HG02981 (cell line): ENCODE measurements at regions not wholly inside any gene's neighbourhood (a gene's known extent, or its start where the extent isn't known, plus 50 kb on each side); places are given as distances from the start of the nearest gene placed in this dataset.

Source experiments
- ATAC-seq: cut with Tn5 transposase; IDR thresholded peaks from one replicate; pipeline ENCODE4 v1.9.1; 2021; ENCODE audit warnings: mild to moderate bottlenecking, moderate library complexity; ENCODE audit not compliant: unreplicated experiment

DNA sequence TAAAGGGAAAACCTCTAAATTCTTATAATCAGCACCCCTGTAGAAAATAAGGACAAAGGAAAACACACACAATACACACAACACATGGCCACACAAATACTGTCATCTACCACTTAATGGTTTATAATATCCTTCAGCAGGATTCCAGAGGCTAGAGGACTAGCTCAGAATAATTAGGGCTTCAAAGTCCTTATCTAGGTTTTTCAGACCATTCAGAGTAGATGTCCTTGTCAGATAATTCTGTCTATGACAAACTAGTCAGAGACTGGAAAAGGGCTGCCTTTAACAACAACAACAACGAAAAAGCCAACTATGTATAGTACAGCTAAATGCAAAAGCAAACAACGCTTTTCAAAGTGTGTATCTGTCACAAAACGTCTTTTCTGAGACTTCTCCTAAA lies 456.5 kb upstream of the CNTN5 start:
- ATAC-seq, result no peak

DNA sequence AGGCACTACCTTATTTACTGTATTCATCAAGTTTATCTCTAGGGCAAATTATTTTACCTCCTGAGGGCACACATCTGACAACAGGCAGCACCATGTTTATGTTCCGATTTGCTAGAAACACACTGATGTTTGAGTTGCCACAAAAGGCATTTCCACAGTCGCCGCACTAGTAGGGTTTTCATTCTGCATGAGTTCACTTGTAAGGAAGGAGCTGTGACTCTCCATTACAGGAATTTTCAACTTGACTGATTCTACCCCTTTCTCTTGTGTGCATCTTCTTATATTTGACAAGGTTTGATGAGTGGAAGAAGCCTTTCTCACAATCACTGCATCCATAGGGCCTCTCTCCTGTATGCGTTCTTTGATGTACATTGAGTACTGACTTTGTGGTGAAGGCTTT lies 455.9 kb upstream of the CNTN5 start:
- no peak for ATAC-seq

DNA sequence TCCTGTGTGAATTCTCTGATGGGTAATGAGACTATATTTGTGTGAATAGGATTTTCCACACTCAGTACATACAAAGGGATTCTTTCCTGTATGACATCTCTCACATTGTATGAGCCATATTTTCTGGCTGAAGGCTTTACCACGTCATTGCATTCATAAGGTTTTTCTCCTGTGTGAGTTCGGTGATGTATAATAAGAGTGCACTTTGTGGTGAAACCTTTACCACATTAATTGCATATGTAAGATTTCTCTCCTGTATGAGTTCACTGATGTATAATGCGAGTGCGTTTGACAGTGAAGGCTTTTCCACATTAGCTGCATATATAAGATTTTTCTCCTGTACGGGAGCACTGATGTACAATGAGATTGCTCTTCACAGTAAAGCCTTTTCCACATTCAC lies 455.4 kb upstream of the CNTN5 start:
- no peak for ATAC-seq

DNA sequence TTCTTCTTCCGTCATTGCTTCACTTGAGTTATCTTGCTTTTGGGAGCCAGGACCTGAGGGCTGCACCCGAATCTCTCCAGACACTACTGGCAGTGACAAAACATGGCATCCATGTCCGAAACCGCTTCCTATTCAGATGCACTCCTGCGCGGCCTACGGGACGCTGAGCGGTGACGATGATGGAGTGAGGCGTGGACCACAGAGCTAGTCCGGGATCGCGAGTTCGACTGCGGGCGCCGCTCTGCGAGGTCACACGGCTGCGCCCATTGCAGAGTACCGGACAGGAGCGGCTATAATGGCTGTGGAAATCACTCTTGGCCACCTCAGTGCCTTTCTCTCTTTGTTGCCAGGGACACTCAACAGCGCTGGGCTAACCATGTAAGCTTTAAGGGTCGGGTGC lies 453.8 kb upstream of the CNTN5 start:
- ATAC-seq, result no peak

DNA sequence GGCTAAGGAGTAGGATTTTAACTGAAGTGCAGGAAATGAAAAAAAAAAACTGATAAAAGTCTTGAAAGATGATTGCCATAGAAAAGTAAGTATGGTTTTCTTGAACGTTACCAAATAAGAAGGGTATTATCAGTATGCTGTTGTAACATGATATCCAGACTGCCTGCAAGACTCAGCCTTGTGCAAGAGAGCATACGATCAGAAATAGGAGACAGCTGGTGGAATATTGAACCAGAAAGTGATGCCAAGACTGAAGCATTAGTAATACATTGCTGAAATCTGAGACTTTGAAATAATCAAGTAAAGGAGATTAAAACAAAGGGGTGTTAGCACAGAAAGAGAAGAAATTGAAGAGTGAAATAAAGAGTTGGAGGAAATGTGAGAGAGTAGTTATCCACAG lies 452.7 kb upstream of the CNTN5 start:
- no peak for ATAC-seq

DNA sequence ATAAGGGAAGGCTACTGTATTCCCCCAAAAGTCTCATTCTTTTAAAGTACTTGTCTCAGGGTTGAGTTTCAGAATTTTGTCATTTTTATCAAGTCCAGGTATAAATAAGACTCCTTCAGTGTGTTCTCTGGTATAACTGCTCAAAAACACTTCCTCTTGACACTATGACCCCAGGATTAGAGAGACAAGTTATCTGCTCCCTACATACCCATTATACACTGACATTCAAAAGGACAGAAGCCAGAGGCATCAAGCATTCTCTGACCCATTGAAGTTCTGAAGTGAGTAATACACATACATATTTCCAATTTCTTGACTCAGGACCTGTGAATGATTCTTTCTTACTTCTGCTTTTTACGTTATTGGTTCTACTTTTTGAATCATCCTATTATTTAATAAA lies 447.8 kb upstream of the CNTN5 start:
- ATAC-seq, result no peak

DNA sequence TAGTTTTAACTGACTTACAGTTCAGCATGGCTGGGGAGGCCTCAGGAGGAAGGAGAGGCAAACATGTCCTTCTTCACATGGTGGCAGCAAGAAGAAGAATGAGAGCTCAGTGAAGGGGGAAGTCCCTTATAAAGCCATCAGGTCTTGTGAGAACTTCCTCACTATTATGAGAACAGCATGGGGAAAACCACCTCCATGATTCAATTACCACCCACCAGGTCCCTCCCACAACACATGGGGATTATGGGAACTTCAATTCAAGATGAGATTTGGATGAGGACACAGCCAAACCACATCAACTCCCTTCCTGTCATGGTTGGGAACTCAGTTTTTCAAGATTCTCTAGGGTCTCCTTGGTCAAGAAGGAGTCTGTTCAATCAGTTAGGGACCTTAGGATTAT lies 432.9 kb upstream of the CNTN5 start:
- ATAC-seq, result no peak

DNA sequence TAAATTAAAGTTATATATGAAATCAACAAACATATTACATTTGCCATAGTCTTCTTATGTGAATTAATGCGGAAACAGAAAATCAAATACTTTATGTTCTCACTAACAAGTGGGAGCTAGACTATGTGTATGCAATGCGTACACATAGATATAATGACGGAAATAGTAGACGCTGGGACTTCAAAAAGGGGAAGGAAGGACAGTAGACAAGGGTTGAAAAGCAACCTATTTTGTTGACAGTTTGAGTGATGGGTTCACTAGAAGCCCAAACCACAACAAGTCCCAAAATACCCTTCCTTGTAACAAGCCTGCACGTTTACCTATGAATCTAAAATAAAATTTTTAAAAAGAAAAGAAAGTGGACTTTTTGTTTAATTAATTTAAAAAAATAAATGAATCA lies 430.8 kb upstream of the CNTN5 start:
- ATAC-seq, result no peak

DNA sequence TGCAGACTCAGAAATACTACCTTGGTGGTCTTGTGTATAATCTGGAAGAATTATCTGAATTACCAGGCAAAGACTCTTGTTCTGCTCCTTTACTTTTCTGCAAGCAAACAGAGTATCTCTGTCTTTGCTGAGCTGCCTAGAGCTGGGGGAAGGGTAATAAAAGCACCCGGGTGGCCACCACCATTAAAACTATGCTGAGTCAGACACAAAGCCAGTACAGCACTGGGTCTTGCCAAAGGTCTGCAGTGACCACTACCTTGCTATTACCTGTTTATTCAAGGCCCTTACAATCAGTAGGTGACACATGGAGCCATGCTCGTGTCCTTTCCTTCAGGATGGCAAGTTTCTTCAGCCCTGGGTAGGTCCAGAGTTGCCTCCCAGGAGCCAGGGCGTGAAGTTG lies 420.6 kb upstream of the CNTN5 start:
- ATAC-seq, result no peak

DNA sequence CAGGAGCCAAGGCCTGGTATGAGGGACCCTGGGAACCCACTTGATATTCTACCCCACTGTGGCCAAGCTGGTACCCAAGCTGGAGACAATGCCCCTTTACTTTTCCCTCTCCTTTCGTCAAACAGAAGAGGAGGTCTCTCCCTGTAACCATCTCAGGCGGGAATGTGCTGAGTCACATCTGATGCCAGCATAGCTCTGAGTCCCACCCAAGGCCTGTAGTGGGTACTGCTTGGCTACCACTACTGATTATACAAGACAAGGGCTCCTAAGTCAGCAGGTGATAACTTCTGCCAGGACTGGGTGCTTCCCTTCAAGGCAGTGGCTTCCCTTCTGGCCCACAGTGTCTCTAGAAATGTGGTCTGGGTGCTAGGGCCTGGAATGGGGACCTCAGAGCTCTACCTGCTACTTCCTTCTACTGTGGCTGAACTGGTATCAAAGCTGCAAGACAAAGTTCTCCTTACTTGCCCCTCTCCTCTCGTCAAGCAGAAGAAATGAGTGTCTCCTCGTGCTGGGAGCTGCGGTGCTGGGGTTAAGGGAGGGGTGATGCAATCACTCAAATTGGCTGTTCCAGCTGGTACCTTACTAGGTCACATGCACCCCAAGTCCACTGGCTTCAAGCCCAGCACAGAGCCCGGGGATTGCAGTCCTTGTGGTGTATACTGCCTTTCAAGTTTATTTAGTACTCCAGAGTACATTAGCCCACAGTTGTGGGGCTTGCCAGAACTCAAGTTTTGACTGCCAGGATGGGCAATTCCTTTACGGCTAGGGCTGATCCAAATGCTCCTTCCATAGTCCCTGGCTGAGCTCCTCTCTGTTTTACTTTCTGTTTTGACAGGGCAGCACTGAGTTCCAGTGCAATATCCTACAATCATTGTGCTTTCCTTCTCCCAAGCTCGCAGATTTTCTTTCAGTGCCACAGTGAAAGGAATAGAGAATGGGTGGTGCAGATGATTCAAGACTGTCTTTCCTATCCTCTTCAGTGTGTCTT lies 419.7 kb upstream of the CNTN5 start:
- no peak for ATAC-seq

DNA sequence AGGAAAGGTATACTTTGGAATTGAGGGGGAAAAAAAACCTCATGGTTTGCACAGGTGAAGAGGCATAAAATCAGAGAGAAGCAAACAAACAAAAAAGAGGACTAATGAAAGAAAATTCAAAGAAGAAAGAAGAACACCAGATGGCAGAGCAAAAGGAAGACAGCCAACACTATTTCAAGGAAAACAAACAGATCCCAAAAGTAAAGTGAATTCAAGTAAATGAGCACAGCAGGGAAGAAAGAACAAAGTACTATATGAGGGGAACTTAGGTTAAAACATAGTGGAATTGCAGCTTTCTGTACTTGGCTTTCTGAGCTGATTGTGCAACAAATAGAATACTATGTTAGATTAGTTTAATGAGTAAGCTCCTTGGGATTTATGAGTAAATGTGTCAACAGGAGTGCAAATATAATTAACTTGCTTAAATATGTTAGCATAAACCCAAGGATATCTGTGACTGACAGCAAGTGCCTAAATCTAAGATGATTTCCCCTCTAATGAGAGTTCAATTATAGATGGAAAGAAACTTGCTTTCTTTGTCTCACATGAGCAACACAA lies 404.6 kb upstream of the CNTN5 start:
- no peak for ATAC-seq

DNA sequence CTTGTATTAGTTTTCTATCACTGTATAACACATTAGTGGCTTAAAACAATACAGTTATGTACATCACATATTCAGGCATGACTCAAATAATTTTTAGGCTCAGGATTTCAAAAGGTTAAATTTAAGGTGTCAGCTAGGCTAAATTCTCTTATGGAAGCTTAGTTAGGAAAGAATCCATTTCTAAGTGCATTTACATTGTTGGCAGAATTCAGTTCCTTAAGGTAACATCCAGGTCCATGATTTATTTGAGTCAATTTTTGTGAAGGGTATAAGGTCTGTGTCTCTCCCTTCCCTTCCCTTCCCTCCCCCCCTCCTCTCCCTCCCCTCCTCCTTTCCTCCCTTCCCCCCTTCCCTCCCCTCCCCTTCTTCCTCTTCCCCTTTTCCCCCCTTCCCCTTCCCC lies 399.0 kb upstream of the CNTN5 start:
- no peak for ATAC-seq

DNA sequence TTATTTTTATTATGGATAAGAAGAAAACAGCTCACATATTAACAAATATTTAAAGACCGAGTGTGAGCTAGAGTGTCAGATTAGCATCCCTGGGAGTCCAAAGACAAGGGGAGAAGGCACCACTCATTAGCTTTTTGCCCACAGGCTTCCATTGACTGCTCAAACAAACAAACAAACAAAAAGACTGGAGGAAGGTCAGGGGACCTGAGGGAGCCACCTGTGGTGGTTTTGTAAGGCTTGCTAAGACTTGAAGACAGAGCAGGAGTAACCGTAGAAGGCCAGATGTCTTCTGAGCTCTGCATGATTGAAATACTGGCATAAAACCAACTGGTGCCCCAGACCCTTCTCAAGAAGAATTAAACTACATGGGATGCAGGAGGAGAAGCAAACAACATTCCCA lies 395.2 kb upstream of the CNTN5 start:
- ATAC-seq, result no peak

DNA sequence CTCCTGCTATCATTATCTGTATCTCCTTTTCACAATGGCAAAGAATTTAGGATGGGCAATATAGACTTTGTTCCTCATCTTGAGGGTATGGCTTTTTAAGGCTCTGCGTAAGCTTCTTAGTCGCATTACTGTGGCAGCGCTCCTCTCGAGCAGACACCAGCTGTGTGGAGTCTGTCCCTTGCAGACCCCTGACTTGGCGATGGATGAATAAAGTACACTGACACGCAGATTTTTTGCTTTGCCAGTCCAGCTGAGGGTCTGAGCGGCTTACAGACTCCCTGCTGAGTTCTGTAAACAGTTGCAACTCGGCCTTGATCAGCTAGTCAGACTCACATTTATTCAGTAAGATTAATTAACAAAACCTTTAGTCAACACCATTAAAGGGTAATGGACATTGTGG lies 390.0 kb upstream of the CNTN5 start:
- ATAC-seq, result no peak

DNA sequence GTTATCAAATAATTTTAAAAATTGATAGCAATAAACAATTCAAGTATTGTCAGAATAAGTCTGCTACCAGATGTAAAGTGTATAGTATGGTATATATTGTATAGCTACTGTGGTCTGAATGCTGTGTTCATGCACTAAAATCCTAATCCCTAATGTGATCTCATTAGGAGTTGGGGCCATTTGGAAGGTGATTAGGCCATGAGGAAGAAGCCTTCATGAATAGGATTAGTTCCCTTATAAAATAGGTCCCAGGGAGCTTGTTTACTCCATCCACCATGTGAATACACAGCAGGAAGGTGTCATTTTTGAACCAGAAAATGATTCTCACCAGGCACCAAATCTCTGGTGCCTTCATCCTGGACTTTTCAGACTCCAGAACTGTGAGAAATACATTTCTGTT lies 363.0 kb upstream of the CNTN5 start:
- no peak for ATAC-seq

DNA sequence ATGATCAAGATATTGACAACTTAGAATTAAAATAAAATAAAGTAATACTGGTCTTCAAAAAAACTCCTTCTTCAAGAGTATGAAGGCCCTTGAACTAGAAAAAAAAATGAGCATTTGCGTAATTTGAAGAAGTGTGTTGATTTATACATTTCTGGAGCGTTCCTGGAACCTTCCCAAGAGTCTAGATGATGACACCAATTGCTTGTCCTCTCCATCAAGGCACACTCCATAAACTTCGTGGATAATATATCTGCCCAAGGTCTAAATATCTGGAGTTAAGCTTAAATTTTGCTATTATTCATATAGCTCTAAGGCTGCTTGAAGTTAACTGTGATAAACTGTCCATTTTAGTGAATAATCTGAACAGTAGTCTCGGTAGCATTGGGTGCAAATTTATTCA lies 361.3 kb upstream of the CNTN5 start:
- no peak for ATAC-seq

DNA sequence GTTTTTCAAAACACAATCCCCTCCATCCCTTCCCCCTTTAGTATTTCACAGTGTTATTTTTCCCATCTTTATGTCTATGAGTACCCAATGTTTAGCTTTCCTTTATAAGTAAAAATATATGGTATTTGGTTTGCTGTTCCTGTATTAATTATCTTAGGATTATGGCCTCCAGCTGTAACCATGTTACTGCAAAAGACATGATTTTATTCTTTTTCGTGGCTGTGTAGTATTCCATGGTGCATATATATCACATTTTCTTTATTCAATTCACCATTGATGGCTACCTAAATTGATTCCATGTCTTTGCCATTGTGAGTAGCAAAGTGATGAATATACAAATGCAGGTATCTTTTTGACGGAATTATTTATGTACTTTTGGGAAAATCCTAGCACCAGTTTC lies 346.4 kb upstream of the CNTN5 start:
- ATAC-seq, result no peak

DNA sequence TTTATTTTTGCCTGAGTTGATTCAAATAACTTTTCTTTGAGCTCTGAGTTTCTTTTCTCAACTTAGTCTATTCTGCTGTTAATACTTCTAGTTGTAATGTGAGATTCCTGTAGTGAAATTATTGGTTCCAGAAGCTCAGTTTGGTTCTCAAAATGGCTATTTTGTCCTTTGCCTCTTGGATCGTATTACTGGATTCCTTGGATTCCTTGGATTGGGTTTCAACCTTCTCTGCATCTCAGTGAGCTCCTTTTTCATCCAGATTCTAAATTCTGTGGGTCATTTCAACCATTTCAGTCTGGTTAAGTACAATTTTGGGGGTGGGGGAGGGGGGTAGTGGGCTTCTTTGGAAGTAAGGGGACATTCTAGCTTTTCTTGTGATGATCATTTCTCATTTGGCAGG lies 341.1 kb upstream of the CNTN5 start:
- no peak for ATAC-seq

DNA sequence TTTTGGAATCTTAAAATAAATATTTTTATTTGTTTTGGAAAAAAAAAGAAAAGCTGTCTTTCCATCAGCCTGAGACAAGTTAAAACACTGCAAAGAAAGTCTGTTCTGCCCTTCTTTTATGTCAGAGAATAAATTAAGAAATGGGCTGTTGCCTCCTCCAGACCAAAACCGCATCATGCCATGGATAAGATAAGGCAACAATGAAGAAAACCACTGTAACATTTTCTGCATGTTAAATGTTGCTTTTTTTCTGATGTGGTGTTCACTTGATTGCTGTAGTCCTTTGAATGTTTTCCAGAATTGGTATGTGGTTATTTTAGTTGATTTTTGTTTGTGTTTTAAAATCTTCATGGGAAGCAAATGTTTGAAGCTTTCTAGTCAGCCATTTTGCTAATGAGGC lies 319.2 kb upstream of the CNTN5 start:
- ATAC-seq, result no peak

DNA sequence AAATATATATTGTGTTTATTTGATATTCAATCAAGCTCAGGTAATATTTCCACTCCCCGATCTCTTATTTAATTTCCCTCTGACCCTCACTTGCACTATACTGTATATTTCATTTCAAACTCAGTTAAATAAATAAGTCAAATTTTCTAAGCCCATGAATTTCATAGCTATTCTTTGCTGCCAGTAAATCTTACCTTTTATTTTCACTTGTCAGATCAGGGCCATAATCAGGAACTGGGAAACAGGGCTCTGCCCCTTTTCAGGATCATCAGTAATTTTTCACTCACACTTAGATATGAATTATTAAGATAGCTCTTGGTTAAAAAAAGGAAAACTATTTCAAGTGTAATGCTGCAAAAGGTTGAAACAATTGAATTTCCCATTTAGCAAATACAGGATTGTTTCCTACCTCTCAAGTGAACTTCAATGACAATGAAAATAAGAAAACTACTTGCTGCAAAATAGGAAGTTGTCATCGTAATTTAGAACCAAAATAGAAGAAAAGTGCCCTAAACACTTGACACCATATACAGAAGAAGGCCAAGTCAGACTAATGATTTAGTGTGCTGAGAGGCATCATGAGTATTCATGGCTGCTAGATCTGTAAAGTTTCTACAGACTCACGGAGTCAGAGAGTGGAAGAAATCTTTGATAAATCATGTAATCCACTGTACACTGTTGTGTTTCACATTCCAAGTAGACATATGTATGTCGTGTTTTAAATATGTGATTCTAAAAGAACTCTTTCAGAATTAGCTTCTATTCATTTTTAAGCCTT lies 316.8 kb upstream of the CNTN5 start:
- ATAC-seq, result no peak

DNA sequence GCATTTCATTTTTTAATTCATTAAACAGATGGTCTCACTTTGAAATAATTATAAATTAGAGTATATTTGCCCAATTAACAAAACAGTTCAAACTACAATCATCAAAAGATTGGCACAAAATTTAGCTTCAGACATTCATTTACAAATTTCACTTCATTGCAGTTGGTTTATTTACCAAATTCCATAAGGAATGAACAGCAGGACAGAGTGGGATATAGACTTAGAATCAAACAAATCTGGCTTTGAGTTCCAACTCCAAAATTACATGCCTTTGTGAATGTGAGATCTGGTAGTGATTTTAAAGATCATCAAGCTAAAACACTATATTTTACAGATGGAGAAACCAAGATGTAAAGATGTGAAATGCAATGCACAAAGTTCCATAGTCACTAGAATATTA lies 310.7 kb upstream of the CNTN5 start:
- no peak for ATAC-seq

DNA sequence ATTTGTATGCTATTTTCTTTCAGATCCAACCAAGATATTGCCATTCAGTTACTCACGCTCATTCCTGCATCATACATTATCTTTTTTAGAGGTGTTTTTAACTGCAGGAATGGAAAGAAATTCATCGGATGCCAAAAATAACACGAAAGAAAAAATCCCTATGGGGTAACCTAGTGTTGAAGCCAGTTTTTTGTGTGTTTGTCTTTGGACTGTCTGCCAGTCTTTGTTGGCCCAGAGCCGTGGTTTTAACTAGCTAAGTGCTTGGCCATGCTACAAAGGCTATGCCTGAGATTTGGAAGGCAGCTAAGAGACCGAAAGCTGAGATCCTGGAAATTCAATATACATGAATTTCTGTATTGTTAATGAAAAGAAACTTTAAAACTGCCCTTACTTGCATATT lies 309.8 kb upstream of the CNTN5 start:
- no peak for ATAC-seq
